GM18870 (cell line): ENCODE measurements at regions not wholly inside any gene's neighbourhood (a gene's known extent, or its start where the extent isn't known, plus 50 kb on each side); places are given as distances from the start of the nearest gene placed in this dataset.
"Not testable (repeated sequence)": the region's sequence is repeated elsewhere in the genome, so short reads cannot be mapped to it uniquely, and the experiment has no call there.

Source experiments
- ATAC-seq: cut with Tn5 transposase; IDR thresholded peaks from one replicate; pipeline ENCODE4 v1.9.1; 2021; ENCODE audit warnings: moderate library complexity; ENCODE audit not compliant: unreplicated experiment

GRCh38 chrX:76996641-76997040 is 450.5 kb upstream of the FGF16 start:
- ATAC-seq = no peak

- ATAC-seq = no peak
Measured at GRCh38 chrX:77003530-77003929, 443.7 kb upstream of the FGF16 start.

- no peak for ATAC-seq
Measured at GRCh38 chrX:77003956-77004355, 443.2 kb upstream of the FGF16 start.

- no peak for ATAC-seq
Measured at GRCh38 chrX:77009691-77010090, 437.5 kb upstream of the FGF16 start.

DNA sequence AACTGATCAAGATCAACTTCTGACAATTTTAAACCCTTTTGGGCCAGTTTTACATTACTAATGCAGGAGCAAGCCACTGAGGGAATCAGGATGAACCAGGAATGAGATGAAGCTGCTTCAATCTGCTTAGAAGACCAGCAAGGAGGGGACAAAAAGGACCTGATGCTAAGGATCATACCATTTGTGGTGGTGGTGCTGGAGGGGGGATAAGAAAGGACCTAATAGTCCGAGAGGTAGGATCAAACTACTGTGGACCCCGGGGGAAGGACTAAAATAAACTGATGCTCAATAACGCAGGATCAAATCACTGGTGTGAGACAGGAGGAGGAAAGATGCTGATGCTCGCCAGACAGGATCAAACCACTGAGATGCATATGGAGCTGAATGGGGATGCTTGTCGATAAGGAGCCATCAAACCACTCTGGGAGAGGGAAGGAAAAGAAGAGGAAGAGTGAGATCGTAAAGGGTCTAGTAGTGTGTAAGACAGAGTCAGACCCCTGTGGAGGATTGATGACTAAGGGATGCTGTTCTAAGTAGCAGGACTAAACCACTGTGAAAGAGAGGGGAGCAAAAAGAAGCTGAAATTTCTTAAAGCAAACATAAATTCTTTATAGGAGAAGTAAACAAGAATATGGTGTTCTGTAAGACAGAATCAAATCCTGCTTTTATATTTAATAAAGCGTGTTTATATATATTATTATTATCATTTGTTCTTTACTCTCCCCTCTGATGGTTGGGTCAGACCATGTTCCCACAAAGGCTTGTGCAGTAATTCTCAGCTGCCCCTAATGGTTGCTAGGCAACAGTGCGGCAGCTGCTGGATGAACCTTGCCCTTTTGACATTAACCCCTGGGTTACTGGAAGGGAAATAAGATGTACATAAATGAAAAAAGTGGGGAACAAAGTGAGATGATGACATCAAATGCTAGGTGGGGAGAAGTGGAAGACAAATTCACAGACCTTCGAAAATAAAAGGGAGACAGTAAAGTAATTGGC is 432.5 kb upstream of the FGF16 start:
- ATAC-seq = no peak

DNA sequence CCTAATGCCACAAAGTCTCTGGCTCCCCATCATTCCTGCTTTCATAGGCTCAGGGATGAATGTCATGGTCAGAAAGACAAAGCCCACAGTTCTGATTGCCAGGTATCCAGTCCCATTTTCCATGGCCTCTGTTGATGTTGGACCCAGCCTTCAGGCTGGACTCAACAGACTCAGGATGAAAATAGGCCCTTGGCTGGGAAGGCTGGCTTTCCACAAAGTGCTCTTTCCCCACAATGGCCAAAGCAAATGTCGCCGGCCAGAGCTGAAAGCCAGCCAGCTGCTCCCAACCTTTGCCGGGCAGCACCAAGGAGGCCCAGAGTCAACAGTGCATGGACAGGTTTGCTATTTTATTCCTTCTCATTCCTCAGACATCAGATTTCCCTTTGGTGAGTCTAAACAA is 430.1 kb upstream of the FGF16 start:
- no peak for ATAC-seq

DNA sequence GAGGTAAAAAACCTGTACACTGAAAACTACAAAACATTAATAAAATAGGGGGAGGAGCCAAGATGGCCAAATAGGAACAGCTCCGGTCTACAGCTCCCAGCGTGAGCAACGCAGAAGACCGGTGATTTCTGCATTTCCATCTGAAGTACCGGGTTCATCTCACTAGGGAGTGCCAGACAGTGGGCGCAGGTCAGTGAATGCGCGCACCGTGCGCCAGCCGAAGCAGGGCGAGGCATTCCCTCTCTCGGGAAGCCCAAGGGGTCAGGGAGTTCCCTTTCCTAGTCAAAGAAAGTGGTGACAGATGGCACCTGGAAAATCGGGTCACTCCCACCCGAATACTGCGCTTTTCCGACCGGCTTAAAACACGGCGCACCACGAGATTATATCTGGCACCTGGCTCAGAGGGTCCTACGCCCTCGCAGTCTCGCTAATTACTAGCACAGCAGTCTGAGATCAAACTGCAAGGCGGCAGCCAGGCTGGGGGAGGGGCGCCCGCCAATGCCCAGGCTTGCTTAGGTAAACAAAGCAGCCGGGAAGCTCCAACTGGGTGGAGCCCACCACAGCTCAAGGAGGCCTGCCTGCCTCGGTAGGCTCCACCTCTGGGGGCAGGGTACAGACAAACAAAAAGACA is 400.9 kb upstream of the FGF16 start:
- ATAC-seq = not testable (repeated sequence)

DNA sequence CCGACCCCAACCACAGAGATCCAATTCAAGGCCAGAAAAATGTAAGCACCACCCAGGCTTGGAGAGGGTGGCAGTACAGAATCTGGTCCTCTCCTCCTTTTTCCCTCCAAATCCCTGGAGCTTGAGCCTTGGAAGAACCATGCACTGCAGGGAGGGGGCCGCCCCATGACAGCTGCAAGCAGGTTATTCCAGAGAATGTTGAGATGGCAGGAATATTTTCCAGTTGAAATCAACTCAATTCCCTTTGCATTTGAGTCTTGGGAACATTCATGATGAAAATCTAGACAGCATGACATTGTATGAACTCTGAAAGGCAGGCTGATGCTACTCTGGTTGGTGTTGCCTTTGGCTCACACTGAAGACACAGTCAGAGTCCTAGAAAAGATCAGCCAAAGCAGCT is 386.6 kb upstream of the FGF16 start:
- ATAC-seq = no peak

DNA sequence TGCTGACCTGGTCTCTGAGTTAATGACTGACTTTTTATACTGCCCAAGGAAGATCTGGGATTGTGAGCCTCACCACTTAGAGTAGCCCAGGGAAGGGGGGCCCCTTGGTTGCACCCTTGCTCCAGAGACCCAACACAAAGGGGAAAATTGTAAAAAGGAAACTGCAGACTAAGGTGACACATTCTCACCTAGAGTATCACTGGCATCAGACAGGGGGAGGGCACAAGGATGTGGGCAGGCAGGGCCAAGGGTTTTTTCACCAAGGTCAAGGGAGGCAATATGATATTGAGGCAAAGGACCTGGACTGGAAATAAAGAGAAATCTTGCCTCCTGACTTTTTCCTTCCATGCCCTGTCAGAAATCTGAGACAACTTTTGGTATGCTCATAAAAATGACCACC is 386.2 kb upstream of the FGF16 start:
- ATAC-seq = no peak

DNA sequence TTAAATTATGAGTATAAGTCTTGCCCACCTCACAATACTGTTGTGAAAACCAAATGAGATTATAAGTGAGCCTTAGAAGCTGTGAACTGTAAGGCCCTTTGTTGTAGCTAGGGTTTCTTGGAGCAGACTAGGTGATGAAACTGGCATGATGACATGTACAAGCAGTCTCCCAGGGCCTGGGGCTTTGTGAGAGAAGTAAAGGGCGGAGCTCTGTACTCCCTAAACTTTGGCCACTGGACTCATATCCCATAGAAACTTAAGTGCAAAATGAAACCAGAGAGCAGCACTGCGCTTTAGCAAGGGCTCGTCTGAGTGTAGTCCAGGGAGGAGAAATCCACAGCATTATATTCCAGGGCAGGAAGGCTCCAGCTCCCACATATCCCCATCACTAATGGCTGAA is 385.6 kb upstream of the FGF16 start:
- ATAC-seq = no peak

GRCh38 chrX:77065896-77066295 is 381.3 kb upstream of the FGF16 start:
- no peak for ATAC-seq

DNA sequence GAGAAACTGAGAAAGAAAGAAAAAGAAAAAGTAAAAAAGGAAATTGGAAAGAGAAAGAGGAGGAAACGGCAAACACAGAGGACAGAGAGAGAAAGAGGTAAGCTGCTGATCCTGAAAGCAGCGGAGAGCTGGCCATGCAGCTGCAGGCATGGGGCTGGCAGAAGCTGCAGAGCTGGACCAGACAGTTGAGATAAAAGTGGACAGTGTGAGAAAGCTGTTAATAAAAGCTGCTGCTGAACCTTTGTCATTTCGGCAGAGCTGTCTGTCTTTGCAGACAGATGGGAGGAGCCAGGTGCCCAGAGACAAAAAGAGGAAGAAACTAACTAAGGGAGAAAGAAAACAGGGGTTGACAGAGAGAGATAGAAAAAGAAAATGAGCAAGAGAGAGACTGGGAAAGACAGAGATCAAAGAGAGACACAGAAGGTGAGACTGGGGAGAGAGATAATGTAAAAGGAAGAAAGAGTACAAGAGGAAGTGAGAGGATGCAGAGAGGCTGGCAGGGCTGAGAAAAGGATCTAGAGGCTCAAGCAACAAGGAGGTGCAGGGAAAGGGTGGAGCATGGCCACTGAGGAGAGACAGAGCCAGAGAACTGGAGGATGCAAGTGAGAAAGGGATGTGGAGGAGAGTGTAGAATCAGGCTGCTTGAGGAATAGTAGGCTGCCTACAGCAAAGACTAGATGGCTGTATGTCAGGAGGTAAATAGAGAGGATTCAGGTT is 376.8 kb upstream of the FGF16 start:
- ATAC-seq = no peak

GRCh38 chrX:77076896-77077295 is 370.3 kb upstream of the FGF16 start:
- no peak for ATAC-seq

DNA sequence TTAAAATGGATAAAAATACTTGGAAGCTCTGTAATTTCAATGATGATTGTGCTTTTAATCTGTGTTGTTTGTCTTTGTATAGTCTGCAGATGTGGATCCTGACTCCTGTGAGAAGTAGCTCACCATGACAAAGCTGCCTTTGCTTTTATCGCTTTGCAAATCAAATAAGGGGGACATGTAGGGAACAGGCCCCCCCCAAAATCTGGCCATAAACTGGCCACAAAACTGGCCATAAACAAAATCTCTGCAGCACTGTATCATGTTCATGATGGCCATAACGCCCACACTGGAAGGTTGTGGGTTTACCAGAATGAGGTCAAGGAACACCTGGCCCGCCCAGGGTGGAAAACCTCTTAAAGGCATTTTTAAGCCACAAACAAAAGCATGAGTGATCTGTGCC is 366.0 kb upstream of the FGF16 start:
- not testable (repeated sequence) for ATAC-seq

- no peak for ATAC-seq
Measured at GRCh38 chrX:77085372-77085771, 361.8 kb upstream of the FGF16 start.

- no peak for ATAC-seq
Measured at GRCh38 chrX:77087529-77088169, 359.5 kb upstream of the FGF16 start.

DNA sequence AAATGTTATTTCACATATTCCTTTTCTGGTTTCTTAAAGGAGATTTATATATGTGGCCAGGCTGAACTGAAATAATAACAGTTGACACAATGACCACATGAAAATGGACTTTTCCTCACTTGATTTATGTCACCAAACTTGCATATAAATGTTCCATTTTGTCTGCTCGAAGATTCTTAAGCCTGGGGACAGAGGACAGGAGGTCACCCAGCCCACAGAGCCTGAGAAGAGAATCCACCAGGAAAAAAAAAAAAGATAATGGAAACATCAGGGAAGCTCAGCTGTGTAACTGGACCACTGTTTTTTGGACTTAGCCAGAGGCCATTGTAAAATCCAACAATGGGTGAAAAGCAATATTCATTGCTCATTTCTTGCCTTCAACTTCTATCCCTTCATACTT is 359.0 kb upstream of the FGF16 start:
- no peak for ATAC-seq

GRCh38 chrX:77114501-77114900 is 332.7 kb upstream of the FGF16 start:
- ATAC-seq = no peak

GRCh38 chrX:77118686-77119085 is 328.5 kb upstream of the FGF16 start:
- ATAC-seq = peak; percentile 94

GRCh38 chrX:77119706-77120105 is 327.5 kb upstream of the FGF16 start:
- no peak for ATAC-seq

DNA sequence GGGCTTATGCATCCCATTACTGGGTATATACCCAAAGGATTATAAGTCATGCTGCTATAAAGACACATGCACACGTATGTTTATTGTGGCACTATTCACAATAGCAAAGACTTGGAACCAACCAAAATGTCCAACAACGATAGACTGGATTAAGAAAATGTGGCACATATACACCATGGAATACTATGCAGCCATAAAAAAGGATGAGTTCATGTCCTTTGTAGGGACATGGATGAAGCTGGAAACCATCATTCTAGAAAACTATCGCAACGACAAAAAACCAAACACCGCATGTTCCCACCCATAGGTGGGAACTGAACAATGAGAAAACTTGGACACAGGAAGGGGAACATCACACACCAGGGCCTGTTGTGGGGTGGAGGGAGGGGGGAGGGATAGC is 323.3 kb upstream of the FGF16 start:
- ATAC-seq = not testable (repeated sequence)
